GM23338 (cell line): ENCODE measurements at regions not wholly inside any gene's neighbourhood (a gene's known extent, or its start where the extent isn't known, plus 50 kb on each side); places are given as distances from the start of the nearest gene placed in this dataset.
A peak's percentile ranks its signal among the peaks of the same experiment; 100 is the strongest.

Experiments used
- ATAC-seq: fragments of 200-7000 bp; cut with Tn5 transposase; 3 replicates; pipeline ENCODE4 v1.9.1; 2020
- DNase-seq: peaks from one replicate; pipeline ENCODE4 v3.0.0-alpha.2; 2015; ENCODE audit warnings: low spot score
- H2AFZ ChIP-seq: fragments of 200-600 bp; sonication (generic); 2 replicates; pipeline ENCODE4 v1.8.0; 2016; ENCODE audit warnings: antibody characterized with exemption, mild to moderate bottlenecking, moderate library complexity
- H3F3A ChIP-seq: fragments of 200-600 bp; sonication (generic); replicated peaks from 2 replicates; pipeline ENCODE4 v1.8.0; 2017; ENCODE audit warnings: antibody characterized with exemption, mixed run types, low read depth
- H3K27ac ChIP-seq: fragments of 200-600 bp; sonication (generic); 2 replicates; pipeline ENCODE4 v1.6.1; 2016; ENCODE audit warnings: low read depth
- H3K27me3 ChIP-seq: fragments of 200-600 bp; sonication (generic); 2 replicates; pipeline ENCODE4 v1.8.0; 2016; ENCODE audit warnings: mild to moderate bottlenecking, mixed run types, moderate library complexity; ENCODE audit not compliant: insufficient read depth
- H3K36me3 ChIP-seq: fragments of 200-600 bp; sonication (generic); 2 replicates; pipeline ENCODE4 v1.8.0; 2016; ENCODE audit warnings: mild to moderate bottlenecking; ENCODE audit not compliant: insufficient read depth
- H3K4me1 ChIP-seq: fragments of 200-600 bp; sonication (generic); 2 replicates; pipeline ENCODE4 v1.8.0; 2016; ENCODE audit warnings: mild to moderate bottlenecking, moderate library complexity; ENCODE audit not compliant: insufficient read depth
- H3K4me2 ChIP-seq: fragments of 200-600 bp; sonication (generic); 2 replicates; pipeline ENCODE4 v1.7.1; 2017; ENCODE audit warnings: mixed run types
- H3K4me3 ChIP-seq: fragments of 200-600 bp; sonication (generic); 2 replicates; pipeline ENCODE4 v1.6.1; 2016; ENCODE audit warnings: mixed run types
- H3K79me2 ChIP-seq: fragments of 200-600 bp; sonication (generic); replicated peaks from 2 replicates; pipeline ENCODE4 v1.8.0; 2017; ENCODE audit warnings: mild to moderate bottlenecking; ENCODE audit not compliant: insufficient read depth
- H3K9me2 ChIP-seq: fragments of 200-600 bp; sonication (generic); 2 replicates; pipeline ENCODE4 v1.8.0; 2017; ENCODE audit not compliant: insufficient read depth
- H4K20me1 ChIP-seq: fragments of 200-600 bp; sonication (generic); replicated peaks from 2 replicates; pipeline ENCODE4 v1.8.0; 2017; ENCODE audit warnings: mild to moderate bottlenecking; ENCODE audit not compliant: insufficient read depth
- H3K27ac Mint-ChIP-seq: 2 replicates; pipeline ENCODE4 v1.8.0; 2020; ENCODE audit warnings: inconsistent platforms, mild to moderate bottlenecking, moderate library complexity, mixed read lengths
- H3K27me3 Mint-ChIP-seq: 3 replicates; pipeline ENCODE4 v1.8.0; 2022; ENCODE audit warnings: low read depth, mild to moderate bottlenecking, moderate library complexity, mixed read lengths, inconsistent platforms; ENCODE audit not compliant: insufficient read depth, poor library complexity
- H3K36me3 Mint-ChIP-seq: 3 replicates; pipeline ENCODE4 v1.8.0; 2021; ENCODE audit warnings: low read depth, mild to moderate bottlenecking, inconsistent platforms, moderate library complexity, mixed read lengths
- H3K4me1 Mint-ChIP-seq: 3 replicates; pipeline ENCODE4 v1.8.0; 2020; ENCODE audit warnings: mild to moderate bottlenecking, inconsistent platforms, mixed read lengths
- H3K4me3 Mint-ChIP-seq: 3 replicates; pipeline ENCODE4 v1.8.0; 2021; ENCODE audit warnings: moderate library complexity, mild to moderate bottlenecking, inconsistent platforms, mixed read lengths
- H3K9me3 Mint-ChIP-seq: 3 replicates; pipeline ENCODE4 v1.8.0; 2020; ENCODE audit warnings: moderate library complexity, mild to moderate bottlenecking, inconsistent platforms, mixed read lengths
- CREB1 ChIP-seq: fragments of 250-450 bp; sonication (Bioruptor Pico); IDR thresholded peaks from 2 replicates; pipeline ENCODE4 v1.5.0; 2020; ENCODE audit warnings: low read depth, mild to moderate bottlenecking, moderate library complexity
- CTCF ChIP-seq, 2 experiments: fragments of 200-600 bp in 1 of 2; sonication (generic) in 1 of 2; conservative IDR thresholded peaks; 2 replicates each; pipeline versions ENCODE4 v1.5.1 to v1.6.1; 2016 to 2017; ENCODE audit warnings: antibody characterized with exemption in 2 of 2, low read depth in 2 of 2, mild to moderate bottlenecking in 2 of 2, moderate library complexity in 1 of 2
- ETS1 ChIP-seq: IDR thresholded peaks from 2 replicates; pipeline ENCODE4 v1.6.1; 2016; ENCODE audit warnings: antibody characterized with exemption
- EZH2 ChIP-seq: fragments of 200-600 bp; sonication (generic); IDR thresholded peaks from one replicate; pipeline ENCODE4 v1.8.0; 2017; ENCODE audit warnings: antibody characterized with exemption, mild to moderate bottlenecking, low read depth; ENCODE audit not compliant: unreplicated experiment
- EZH2phosphoT487 ChIP-seq: fragments of 200-600 bp; sonication (generic); IDR thresholded peaks from one replicate; pipeline ENCODE4 v1.8.1; 2018; ENCODE audit warnings: antibody characterized with exemption; ENCODE audit not compliant: unreplicated experiment
- JUNB ChIP-seq: IDR thresholded peaks from one replicate; pipeline ENCODE4 v1.6.1; 2016; ENCODE audit warnings: antibody characterized with exemption; ENCODE audit not compliant: unreplicated experiment
- NANOG ChIP-seq: IDR thresholded peaks from 2 replicates; pipeline ENCODE4 v1.6.1; 2016; ENCODE audit warnings: antibody characterized with exemption, borderline replicate concordance
- POLR2AphosphoS5 ChIP-seq: IDR thresholded peaks from 2 replicates; pipeline ENCODE4 v1.6.1; 2016; ENCODE audit warnings: antibody characterized with exemption, low read depth
- REST ChIP-seq: IDR thresholded peaks from one replicate; pipeline ENCODE4 v1.6.1; 2018; ENCODE audit warnings: antibody characterized with exemption; ENCODE audit not compliant: unreplicated experiment
- STAT1 ChIP-seq: IDR thresholded peaks from one replicate; pipeline ENCODE4 v1.6.1; 2016; ENCODE audit warnings: antibody characterized with exemption; ENCODE audit not compliant: unreplicated experiment
- ZNF114 ChIP-seq: fragments of 250-450 bp; sonication (Bioruptor Pico); IDR thresholded peaks from 2 replicates; pipeline ENCODE4 v1.5.0; 2020; ENCODE audit warnings: mild to moderate bottlenecking, moderate library complexity
- ZNF331 ChIP-seq: fragments of 250-450 bp; sonication (Bioruptor Pico); IDR thresholded peaks from 2 replicates; pipeline ENCODE4 v1.5.0; 2020; ENCODE audit warnings: low read depth, mild to moderate bottlenecking, moderate library complexity
- ZNF462 ChIP-seq: fragments of 250-450 bp; sonication (Bioruptor Pico); IDR thresholded peaks from 2 replicates; pipeline ENCODE4 v1.5.0; 2020; ENCODE audit warnings: mild to moderate bottlenecking, moderate library complexity

- H3K4me3 Mint-ChIP-seq: no peak overlapping the region
- H3K27ac Mint-ChIP-seq: no peak overlapping the region
- Histone ChIP-seq H3K9me2 (no peaks in the 10 kb centered on the region), H3K4me1 (no peaks in the 10 kb centered on the region), H3K27me3 (no peaks in the 10 kb centered on the region), H4K20me1 (no peaks in the 10 kb centered on the region), H3K4me2 (no peak overlapping the region), H3K27ac (no peak overlapping the region), H3K36me3 (no peaks in the 10 kb centered on the region), H3F3A (no peaks in the 10 kb centered on the region), H2AFZ (0 out of 2 replicates have a peak overlapping the region, but pooled peaks have one; percentile 25), H3K79me2 (no peaks in the 10 kb centered on the region), H3K4me3 (no peak overlapping the region)
- H3K9me3 Mint-ChIP-seq: peaks cover under 1% of the 10 kb centered on the region; the same call in 2 of the 3 replicates
- H3K4me1 Mint-ChIP-seq: 0 out of 3 replicates have a peak, but pooled peaks cover 8% of the 10 kb centered on the region
- no peak for ATAC-seq
- no peak for DNase-seq
- 0 out of 3 replicates have a peak, but pooled peaks cover under 1% of the 10 kb centered on the region for H3K36me3 Mint-ChIP-seq
- TF ChIP-seq ZNF114: no peak
- TF ChIP-seq CTCF (conservative IDR thresholded peaks at IDR 0.05; ENCODE audit: low read depth in 2 of 2): no peak
- TF ChIP-seq NANOG: no peak
- TF ChIP-seq POLR2AphosphoS5: no peak
- no peak for TF ChIP-seq EZH2phosphoT487
- no peak for TF ChIP-seq CREB1 (CRISPR knock-in tag)
- no peak for TF ChIP-seq ZNF331 (CRISPR knock-in tag)
- TF ChIP-seq REST: no peak
- no peak for TF ChIP-seq ETS1
- TF ChIP-seq EZH2: no peak
- TF ChIP-seq JUNB: no peak
- TF ChIP-seq ZNF462 (CRISPR knock-in tag): no peak
- no peak for TF ChIP-seq STAT1
- H3K27me3 Mint-ChIP-seq: no peaks in the 10 kb centered on the region
Measured at GRCh38 chr4:179797738-179798137, 2355.5 kb upstream of the AGA start.
